Activated CD4-positive, alpha-beta T cell treated with anti-CD3 and anti-CD28 coated beads, Interleukin-10, Interleukin-2, amounts not matched to agents 100 ng/mL and 50 ng/mL, durations not matched to agents 16 hours and 8 hours (primary cell): ENCODE measurements at regions not wholly inside any gene's neighbourhood (a gene's known extent, or its start where the extent isn't known, plus 50 kb on each side); places are given as distances from the start of the nearest gene placed in this dataset.
A peak's percentile ranks its signal among the peaks of the same experiment; 100 is the strongest.
"Not testable (repeated sequence)": the region's sequence is repeated elsewhere in the genome, so short reads cannot be mapped to it uniquely, and the experiment has no call there.

ENCODE experiments used
- DNase-seq: peaks from one replicate; pipeline ENCODE4 v3.0.0-alpha.2; 2020

- no peak for DNase-seq
Observed at GRCh38 chr20:2203436-2203835, 92.4 kb upstream of the TGM3 start.

DNA sequence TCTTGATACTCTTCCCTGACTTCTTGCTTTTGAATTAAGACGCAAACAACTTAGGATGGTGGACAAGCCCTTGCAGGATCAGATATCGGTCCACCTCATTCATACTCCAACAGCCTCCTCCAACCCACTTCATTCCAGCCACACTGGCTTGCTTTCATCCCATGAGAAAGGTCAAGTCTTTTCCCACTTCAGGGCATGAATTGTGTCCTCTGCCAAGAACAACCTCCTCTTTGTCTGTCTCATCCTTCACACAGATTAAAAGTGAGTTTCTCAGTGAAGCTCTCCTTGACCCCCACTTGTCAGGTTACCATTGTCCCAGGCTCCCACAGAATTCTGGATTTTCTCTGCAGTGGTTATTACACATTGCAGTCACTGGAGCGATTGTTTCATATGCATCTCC is 91.8 kb upstream of the TGM3 start:
- no peak for DNase-seq

DNA sequence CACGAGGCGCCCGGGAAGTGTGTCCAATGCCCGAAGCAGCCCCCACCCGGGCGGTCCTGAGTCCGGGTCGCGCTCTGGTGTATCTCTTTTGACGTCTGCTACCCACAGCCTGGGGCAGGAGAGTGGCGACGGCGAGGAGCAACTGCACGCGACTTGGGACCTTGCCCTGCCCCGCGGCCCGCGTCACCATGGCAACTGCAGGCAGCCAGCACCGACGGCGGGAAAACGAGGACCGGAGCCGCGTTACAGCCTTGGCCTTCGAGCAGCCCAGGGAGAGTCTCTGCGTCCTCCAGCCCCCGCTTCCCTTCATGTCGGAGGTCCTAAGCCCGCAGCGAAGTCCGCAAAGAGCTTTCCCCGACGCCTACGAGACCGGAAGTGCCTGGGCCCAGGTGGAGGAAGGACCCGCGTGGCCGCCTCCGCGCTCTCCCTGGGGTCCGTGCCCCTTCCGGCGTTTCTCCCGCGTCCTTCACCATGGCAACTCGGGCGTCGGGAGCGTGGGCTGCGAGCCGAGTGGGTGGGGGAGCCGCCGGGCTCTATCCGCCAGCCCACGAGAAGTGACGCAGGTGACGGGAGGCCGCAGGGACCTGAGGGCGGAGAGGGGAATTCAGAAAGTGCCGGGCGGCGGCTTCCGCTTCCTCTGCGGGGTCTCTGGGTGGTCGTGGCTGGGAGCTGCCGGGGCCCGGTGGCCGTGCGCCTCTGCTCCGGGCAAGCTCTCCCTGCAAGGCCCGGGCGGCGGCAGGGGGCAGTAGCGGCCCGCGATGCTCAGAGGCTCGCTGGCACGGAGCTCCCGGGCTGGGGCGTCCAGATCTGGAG is 88.6 kb upstream of the TGM3 start:
- DNase-seq = peak; percentile 71

DNA sequence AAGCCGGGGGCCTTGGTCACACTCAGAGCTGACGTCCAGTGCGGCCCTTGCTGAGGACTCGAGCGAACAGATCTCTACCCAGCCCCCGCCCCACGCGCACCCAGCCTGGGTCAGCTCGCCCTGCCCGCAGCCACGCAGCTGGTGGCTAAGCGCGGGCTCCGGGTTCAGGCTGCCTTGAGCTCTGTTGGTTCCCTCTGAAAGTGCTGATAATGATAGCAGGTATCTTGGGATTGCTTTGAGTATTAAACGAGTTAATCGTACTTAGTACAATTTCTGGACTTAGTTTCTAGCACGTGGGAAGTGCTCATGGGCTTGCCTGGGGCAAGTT is 88.1 kb upstream of the TGM3 start:
- DNase-seq = no peak

DNA sequence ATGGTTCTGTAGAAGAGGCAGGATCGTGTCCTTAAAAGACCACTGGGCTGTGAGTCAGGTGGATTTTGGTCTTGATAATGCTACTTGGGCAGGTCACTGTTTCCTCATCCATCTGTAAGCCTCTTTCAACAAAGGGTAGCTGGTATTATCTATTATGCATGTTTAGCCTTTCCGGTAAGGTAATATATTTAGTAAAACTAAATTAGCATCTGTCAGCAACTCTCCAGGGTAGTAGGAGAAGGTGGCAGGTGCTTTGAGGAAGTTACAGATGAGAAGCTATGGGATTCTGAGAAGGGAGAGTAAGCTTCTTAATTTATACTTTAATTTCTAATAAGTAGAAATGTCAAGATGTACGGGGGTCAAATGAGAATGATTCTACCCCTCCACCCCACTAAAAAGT is 86.9 kb upstream of the TGM3 start:
- no peak for DNase-seq

GRCh38 chr20:2210646-2211552 is 84.9 kb upstream of the TGM3 start:
- no peak for DNase-seq

GRCh38 chr20:2212456-2213015 is 83.3 kb upstream of the TGM3 start:
- no peak for DNase-seq

- no peak for DNase-seq
Observed at GRCh38 chr20:2213401-2213800, 82.4 kb upstream of the TGM3 start.

- peak; percentile 38 for DNase-seq
Observed at GRCh38 chr20:2217857-2218539, 77.8 kb upstream of the TGM3 start.

GRCh38 chr20:2219481-2220006 is 76.3 kb upstream of the TGM3 start:
- no peak for DNase-seq

- no peak for DNase-seq
Observed at GRCh38 chr20:2220298-2220697, 75.5 kb upstream of the TGM3 start.

GRCh38 chr20:2221921-2222320 is 73.9 kb upstream of the TGM3 start:
- DNase-seq = no peak

GRCh38 chr20:2223558-2224367 is 72.0 kb upstream of the TGM3 start:
- DNase-seq = no peak

- no peak for DNase-seq
Observed at GRCh38 chr20:2224368-2224639, 71.5 kb upstream of the TGM3 start.

- not testable (repeated sequence) for DNase-seq
Observed at GRCh38 chr20:2227285-2227684, 68.5 kb upstream of the TGM3 start.

GRCh38 chr20:2227861-2228260 is 67.9 kb upstream of the TGM3 start:
- no peak for DNase-seq

DNA sequence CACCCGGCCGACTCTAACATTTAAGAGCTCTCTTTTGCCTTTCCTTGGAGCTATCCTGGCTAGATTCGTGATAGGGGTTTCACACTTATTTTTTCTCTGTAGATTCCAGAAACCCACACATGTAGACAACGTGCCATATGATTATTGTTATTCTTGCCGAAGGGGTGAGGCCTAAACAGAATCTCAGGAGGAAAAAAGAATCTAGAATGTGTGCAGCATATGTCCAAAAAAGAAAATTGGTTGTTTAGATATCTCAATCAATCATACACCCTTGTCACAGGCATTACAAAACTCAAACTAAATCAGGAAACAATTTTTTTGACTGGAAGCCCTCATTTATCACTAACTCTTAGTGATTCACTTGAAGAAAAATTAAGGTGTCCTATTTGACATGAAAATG is 66.9 kb upstream of the TGM3 start:
- no peak for DNase-seq

DNA sequence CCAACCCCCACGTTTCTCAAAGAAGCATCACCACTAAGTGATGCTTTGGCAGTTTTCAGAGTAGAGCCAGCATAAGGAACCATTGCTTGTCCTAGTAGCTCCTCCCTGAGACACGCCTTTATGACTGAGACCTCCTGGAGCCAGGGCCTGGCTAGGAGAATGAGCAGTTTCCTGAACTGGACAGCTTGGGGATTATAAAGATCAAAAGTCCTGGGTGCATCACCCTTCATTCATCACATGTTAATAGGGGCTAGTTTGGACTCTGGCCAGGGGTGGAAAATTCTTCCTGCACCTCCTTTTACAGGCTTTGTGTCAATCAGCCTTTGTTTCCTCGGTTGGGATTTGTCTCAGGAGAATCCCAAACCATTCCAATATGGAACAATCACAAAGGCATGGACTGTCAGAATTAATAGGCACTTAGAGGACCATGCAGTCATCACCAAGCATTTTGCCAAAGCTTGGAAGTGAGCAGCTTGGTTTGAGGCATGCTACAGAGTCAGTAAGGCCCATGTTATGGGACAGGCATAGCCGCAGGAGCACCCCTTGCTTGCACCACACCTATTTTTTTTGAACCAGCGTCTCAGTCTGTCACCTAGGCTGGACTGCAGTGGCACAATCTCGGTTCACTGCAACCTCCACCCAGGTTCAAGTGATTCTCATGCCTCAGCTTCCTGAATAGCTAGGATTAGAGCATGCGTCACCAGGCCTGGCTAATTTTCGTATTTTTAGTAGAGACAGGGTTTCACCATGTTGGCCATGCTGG is 64.9 kb upstream of the TGM3 start:
- no peak for DNase-seq

GRCh38 chr20:2231701-2232100 is 64.1 kb upstream of the TGM3 start:
- DNase-seq = no peak

GRCh38 chr20:2234598-2235191 is 61.1 kb upstream of the TGM3 start:
- DNase-seq = no peak

- no peak for DNase-seq
Observed at GRCh38 chr20:2236256-2236655, 59.5 kb upstream of the TGM3 start.
